B cell (primary cell): ENCODE measurements at regions not wholly inside any gene's neighbourhood (a gene's known extent, or its start where the extent isn't known, plus 50 kb on each side); places are given as distances from the start of the nearest gene placed in this dataset.

Experiments
- ATAC-seq: fragments of 200-7000 bp; cut with Tn5 transposase; one replicate; pipeline ENCODE4 v1.10.0; 2021; ENCODE audit warnings: low read depth, mild to moderate bottlenecking, moderate number of reproducible peaks, moderate library complexity
- CTCF ChIA-PET: fragments of 350-600 bp; sonication (Branson Sonifier 250); formaldehyde crosslinking; loops from one replicate; lab custom pipeline; 2021; ENCODE audit warnings: antibody characterized with exemption, inconsistent platforms; lab: Charles Lee
- POLR2A ChIA-PET: fragments of 350-600 bp; sonication (Branson Sonifier 250); formaldehyde crosslinking; loops from one replicate; lab custom pipeline; 2021; ENCODE audit warnings: antibody characterized with exemption; lab: Charles Lee
- DNase-seq: peaks from one replicate; pipeline ENCODE4 v3.0.0; 2013
- H2AFZ ChIP-seq: 2 replicates; pipeline ENCODE4 v1.6.1; 2012; ENCODE audit warnings: mild to moderate bottlenecking, low read depth, low read length; ENCODE audit not compliant: insufficient read depth, poor library complexity, severe bottlenecking
- H3K27ac ChIP-seq, 2 donors: 1 replicate in 1 of 2; 2 replicates in 1 of 2; pipeline ENCODE4 v1.5.1; 2012 to 2013; ENCODE audit warnings: low read length in 2 of 2, mild to moderate bottlenecking in 2 of 2, moderate library complexity in 1 of 2
- H3K27me3 ChIP-seq, 4 experiments: fragments of 200-600 bp in 1 of 4; sonication (generic) in 1 of 4; replicated peaks in 1 of 4; 1 replicate in 2 of 4; 2 replicates in 2 of 4; pipeline versions ENCODE4 v1.6.1 to v1.7.0; 2013 to 2016; ENCODE audit warnings: low read length in 3 of 4, mild to moderate bottlenecking in 2 of 4, mixed read lengths in 1 of 4, moderate library complexity in 1 of 4; ENCODE audit not compliant: insufficient read depth in 4 of 4, control insufficient read depth in 3 of 4; ENCODE audit errors: control extremely low read depth in 1 of 4
- H3K36me3 ChIP-seq, 2 experiments: replicated peaks in 1 of 2; 1 replicate in 1 of 2; 2 replicates in 1 of 2; pipeline versions ENCODE4 v1.6.1 to v1.7.1; 2013; ENCODE audit warnings: low read length in 1 of 2; ENCODE audit not compliant: insufficient read depth in 2 of 2, control insufficient read depth in 1 of 2; ENCODE audit errors: control extremely low read depth in 1 of 2, extremely low read depth in 1 of 2
- H3K4me1 ChIP-seq, 2 donors: fragments of 200-600 bp in 1 of 2; sonication (generic) in 1 of 2; 1 replicate in 1 of 2; 2 replicates in 1 of 2; pipeline versions ENCODE4 v1.5.1 to v1.6.1; 2013 to 2017; ENCODE audit warnings: low read length in 2 of 2; ENCODE audit not compliant: control insufficient read depth in 2 of 2, insufficient read depth in 2 of 2
- H3K4me2 ChIP-seq: replicated peaks from 2 replicates; pipeline ENCODE3; 2012; ENCODE audit warnings: mild to moderate bottlenecking, low read depth, low read length; ENCODE audit not compliant: poor library complexity, severe bottlenecking
- H3K4me3 ChIP-seq, 5 experiments: fragments of 200-600 bp in 1 of 5; sonication (generic) in 1 of 5; 1 replicate in 3 of 5; 2 replicates in 2 of 5; pipeline versions ENCODE4 v1.5.1 to v1.7.0; 2011 to 2016; ENCODE audit warnings: low read length in 4 of 5, mild to moderate bottlenecking in 4 of 5, low read depth in 2 of 5, control low read depth in 1 of 5, moderate library complexity in 1 of 5; ENCODE audit not compliant: insufficient read depth in 1 of 5; ENCODE audit errors: control extremely low read depth in 1 of 5, extremely low read depth in 1 of 5
- H3K79me2 ChIP-seq: fragments of 200-600 bp; sonication (generic); one replicate; pipeline ENCODE4 v1.6.0; 2016; ENCODE audit warnings: low read length; ENCODE audit not compliant: control insufficient read depth, insufficient read depth
- H3K9ac ChIP-seq: fragments of 200-600 bp; sonication (generic); 2 replicates; pipeline ENCODE4 v1.6.1; 2017; ENCODE audit warnings: mild to moderate bottlenecking, low read length, moderate library complexity
- H3K9me3 ChIP-seq, 3 donors: one replicate each; pipeline versions ENCODE4 v1.6.1 to v1.7.1; 2013; ENCODE audit warnings: low read length in 2 of 3; ENCODE audit not compliant: control insufficient read depth in 2 of 3, insufficient read depth in 1 of 3; ENCODE audit errors: control extremely low read depth in 1 of 3
- H4K20me1 ChIP-seq: 2 replicates; pipeline ENCODE4 v1.6.0; 2012; ENCODE audit warnings: mild to moderate bottlenecking, low read length; ENCODE audit not compliant: insufficient read depth, control insufficient read depth, poor library complexity, severe bottlenecking
- H3K27ac Mint-ChIP-seq: one replicate; pipeline ENCODE4 v1.8.0; 2021; ENCODE audit warnings: mixed read lengths
- H3K27me3 Mint-ChIP-seq: one replicate; pipeline ENCODE4 v1.8.0; 2021; ENCODE audit warnings: mixed read lengths
- H3K4me1 Mint-ChIP-seq: one replicate; pipeline ENCODE4 v1.8.0; 2021; ENCODE audit warnings: mixed read lengths
- H3K4me3 Mint-ChIP-seq: one replicate; pipeline ENCODE4 v1.8.0; 2021; ENCODE audit warnings: mixed read lengths
- H3K9me3 Mint-ChIP-seq: one replicate; pipeline ENCODE4 v1.8.0; 2022; ENCODE audit warnings: mixed read lengths; ENCODE audit not compliant: insufficient read depth
- CTCF ChIP-seq: fragments of 200-600 bp; IDR thresholded peaks from one replicate; pipeline ENCODE4 v1.8.0; 2022; ENCODE audit warnings: antibody characterized with exemption, mild to moderate bottlenecking
- EZH2 ChIP-seq: IDR thresholded peaks from 2 replicates; pipeline ENCODE4 v1.6.1; 2012; ENCODE audit warnings: borderline replicate concordance, low read depth, mild to moderate bottlenecking, moderate library complexity, low read length; ENCODE audit not compliant: insufficient read depth, poor library complexity, severe bottlenecking
- WGBS: methylation state at CpG from one replicate; pipeline ENCODE4 v1.1.5; 2013; ENCODE audit warnings: missing lambda C conversion rate; ENCODE audit not compliant: insufficient coverage; 5-methylcytosine and 5-hydroxymethylcytosine counted together
- intact Hi-C: fragments of 100-400 bp; cut with micrococcal nuclease; formaldehyde crosslinking; loops from one replicate; pipeline ENCODE4 v1.10.0; 2022

GRCh38 chr20:47926731-47927130 is 141.4 kb upstream of the SULF2 start:
- H3K9me3 Mint-ChIP-seq, result no peaks in the 10 kb centered on the region
- Histone ChIP-seq H3K27ac (no peak overlapping the region), H3K9ac (no peak overlapping the region), H3K4me2 (no peak overlapping the region), H3K9me3 (peaks cover 0 to 1% (median 0%) of the 10 kb centered on the region in 3 donors), H3K4me1 (no peaks in the 10 kb centered on the region), H4K20me1 (no peaks in the 10 kb centered on the region), H3K4me3 (no peak overlapping the region), H3K27me3 (peaks cover 0 to 14% (median 4%) of the 10 kb centered on the region in 4 experiments), H3K36me3 (no peaks in the 10 kb centered on the region), H2AFZ (no peak overlapping the region), H3K79me2 (no peaks in the 10 kb centered on the region)
- H3K4me3 Mint-ChIP-seq, result no peak overlapping the region
- TF ChIP-seq CTCF (no peak), EZH2 (no peak)
- POLR2A ChIA-PET, result no interaction called here
- CTCF ChIA-PET, result no interaction called here
- no peak overlapping the region for H3K27ac Mint-ChIP-seq
- WGBS, result 100% methylated on average over 2 of the region's 4 CpGs
- intact Hi-C loops, result no loop called here
- peaks cover 1% of the 10 kb centered on the region for H3K4me1 Mint-ChIP-seq
- H3K27me3 Mint-ChIP-seq, result peaks cover 33% of the 10 kb centered on the region
- ATAC-seq (no peak), DNase-seq (no peak)

- 70% methylated on average over 2 of the region's 3 CpGs for WGBS
- peaks cover 0 to 14% (median 7%) of the 10 kb centered on the region in 4 experiments for H3K27me3 ChIP-seq
- no peak overlapping the region for H2AFZ ChIP-seq
- no peaks in the 10 kb centered on the region for H3K36me3 ChIP-seq
- H3K27me3 Mint-ChIP-seq, result peaks cover 39% of the 10 kb centered on the region
- no peaks in the 10 kb centered on the region for H3K4me1 ChIP-seq
- no peak for ATAC-seq
- H3K4me3 ChIP-seq, result no peak overlapping the region
- H3K27ac Mint-ChIP-seq, result no peak overlapping the region
- H3K4me3 Mint-ChIP-seq, result no peak overlapping the region
- H4K20me1 ChIP-seq, result no peaks in the 10 kb centered on the region
- no peaks in the 10 kb centered on the region for H3K9me3 Mint-ChIP-seq
- ChIA-PET POLR2A (no interaction called here), CTCF (no interaction called here)
- H3K27ac ChIP-seq, result no peak overlapping the region
- H3K9ac ChIP-seq, result no peak overlapping the region
- H3K4me2 ChIP-seq, result no peak overlapping the region
- intact Hi-C loops, result no loop called here
- no peak for DNase-seq
- H3K79me2 ChIP-seq, result no peaks in the 10 kb centered on the region
- TF ChIP-seq EZH2 (no peak), CTCF (no peak)
- H3K4me1 Mint-ChIP-seq, result peaks cover 1% of the 10 kb centered on the region
- H3K9me3 ChIP-seq, result peaks cover 0 to 1% (median 0%) of the 10 kb centered on the region in 3 donors
Measured at GRCh38 chr20:47925593-47925992, 140.3 kb upstream of the SULF2 start.
